DND-41 (cell line): ENCODE measurements at regions not wholly inside any gene's neighbourhood (a gene's known extent, or its start where the extent isn't known, plus 50 kb on each side); places are given as distances from the start of the nearest gene placed in this dataset.

Experiments
- EZH2 ChIP-seq: IDR thresholded peaks from 3 replicates; pipeline ENCODE4 v1.6.1; 2012; ENCODE audit warnings: borderline replicate concordance, low read depth, mild to moderate bottlenecking, moderate library complexity, low read length, inconsistent platforms; ENCODE audit not compliant: severe bottlenecking
- TF ChIP-seq, protein P1 (sequence below): IDR thresholded peaks from 2 replicates; pipeline ENCODE4 v1.5.1; 2012; ENCODE audit warnings: borderline replicate concordance, low read length, moderate library complexity, mild to moderate bottlenecking; ENCODE audit not compliant: poor library complexity, severe bottlenecking; ENCODE audit errors: extremely low read depth

DNA sequence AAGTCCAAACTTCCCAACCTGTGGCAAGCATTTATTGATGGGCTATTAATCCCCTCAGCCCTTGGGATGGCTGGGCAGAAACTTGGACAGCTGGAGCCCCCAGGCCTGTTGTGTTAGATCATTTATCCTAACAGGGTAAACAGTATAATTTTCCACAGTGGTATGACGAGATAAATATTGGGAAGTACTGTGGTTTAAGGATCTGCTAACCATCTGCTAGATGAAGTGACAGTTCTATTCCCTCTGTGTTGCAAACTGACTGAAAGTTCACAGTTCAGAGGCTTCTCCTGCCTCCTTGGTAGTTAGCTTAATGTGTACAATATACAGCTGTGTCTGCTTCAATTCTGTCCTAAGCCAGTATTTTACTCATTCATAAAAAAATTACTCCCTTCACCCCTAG is 127.5 kb upstream of the CHODL start:
- TF ChIP-seq, protein P1, sequence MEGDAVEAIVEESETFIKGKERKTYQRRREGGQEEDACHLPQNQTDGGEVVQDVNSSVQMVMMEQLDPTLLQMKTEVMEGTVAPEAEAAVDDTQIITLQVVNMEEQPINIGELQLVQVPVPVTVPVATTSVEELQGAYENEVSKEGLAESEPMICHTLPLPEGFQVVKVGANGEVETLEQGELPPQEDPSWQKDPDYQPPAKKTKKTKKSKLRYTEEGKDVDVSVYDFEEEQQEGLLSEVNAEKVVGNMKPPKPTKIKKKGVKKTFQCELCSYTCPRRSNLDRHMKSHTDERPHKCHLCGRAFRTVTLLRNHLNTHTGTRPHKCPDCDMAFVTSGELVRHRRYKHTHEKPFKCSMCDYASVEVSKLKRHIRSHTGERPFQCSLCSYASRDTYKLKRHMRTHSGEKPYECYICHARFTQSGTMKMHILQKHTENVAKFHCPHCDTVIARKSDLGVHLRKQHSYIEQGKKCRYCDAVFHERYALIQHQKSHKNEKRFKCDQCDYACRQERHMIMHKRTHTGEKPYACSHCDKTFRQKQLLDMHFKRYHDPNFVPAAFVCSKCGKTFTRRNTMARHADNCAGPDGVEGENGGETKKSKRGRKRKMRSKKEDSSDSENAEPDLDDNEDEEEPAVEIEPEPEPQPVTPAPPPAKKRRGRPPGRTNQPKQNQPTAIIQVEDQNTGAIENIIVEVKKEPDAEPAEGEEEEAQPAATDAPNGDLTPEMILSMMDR = no peak
- TF ChIP-seq EZH2 = no peak
